IMR-90 (cell line): ENCODE measurements at regions not wholly inside any gene's neighbourhood (a gene's known extent, or its start where the extent isn't known, plus 50 kb on each side); places are given as distances from the start of the nearest gene placed in this dataset.

ENCODE experiments used
- CHD1 ChIP-seq: IDR thresholded peaks from 2 replicates; pipeline ENCODE4 v1.6.1; 2012; ENCODE audit warnings: low read depth, low read length, improper control_type of control experiment
- FOS ChIP-seq: fragments of 150-350 bp; IDR thresholded peaks from 2 replicates; pipeline ENCODE4 v1.6.1; 2016; ENCODE audit warnings: low read depth, low read length
- POLR2A ChIP-seq: IDR thresholded peaks from 2 replicates; pipeline ENCODE4 v1.6.1; 2012; ENCODE audit warnings: mild to moderate bottlenecking, low read depth, low read length
- TF ChIP-seq, protein P1 (sequence below): conservative IDR thresholded peaks from 2 replicates; pipeline ENCODE4 v1.5.1; 2012; ENCODE audit warnings: mild to moderate bottlenecking, low read depth, low read length, improper control_type of control experiment
- TF ChIP-seq, protein P2 (sequence below): fragments of 150-350 bp; IDR thresholded peaks from 2 replicates; pipeline ENCODE4 v1.6.1; 2016; ENCODE audit warnings: low read depth, mild to moderate bottlenecking, low read length, moderate library complexity, borderline replicate concordance

DNA sequence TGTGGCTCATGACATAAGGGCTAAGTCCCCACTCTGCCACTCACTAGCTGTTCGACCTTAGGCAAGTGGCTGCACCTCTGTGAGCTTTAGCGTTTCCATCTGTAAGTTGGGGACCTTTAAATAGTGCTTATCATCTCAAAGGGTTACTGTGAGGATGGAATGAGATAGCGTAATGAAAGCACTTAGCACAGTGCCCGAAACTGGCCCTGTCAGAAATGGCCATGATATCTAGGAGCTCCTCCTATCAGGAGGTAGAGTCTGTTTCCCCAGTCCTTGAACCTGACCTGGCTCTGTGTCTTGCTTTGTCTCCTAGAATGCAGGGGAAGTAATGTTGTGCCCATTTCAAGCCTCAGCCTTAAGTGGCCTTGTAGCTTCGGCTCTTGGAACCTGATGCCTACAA is 211.0 kb downstream of the RBM19 start:
- TF ChIP-seq, protein P1, sequence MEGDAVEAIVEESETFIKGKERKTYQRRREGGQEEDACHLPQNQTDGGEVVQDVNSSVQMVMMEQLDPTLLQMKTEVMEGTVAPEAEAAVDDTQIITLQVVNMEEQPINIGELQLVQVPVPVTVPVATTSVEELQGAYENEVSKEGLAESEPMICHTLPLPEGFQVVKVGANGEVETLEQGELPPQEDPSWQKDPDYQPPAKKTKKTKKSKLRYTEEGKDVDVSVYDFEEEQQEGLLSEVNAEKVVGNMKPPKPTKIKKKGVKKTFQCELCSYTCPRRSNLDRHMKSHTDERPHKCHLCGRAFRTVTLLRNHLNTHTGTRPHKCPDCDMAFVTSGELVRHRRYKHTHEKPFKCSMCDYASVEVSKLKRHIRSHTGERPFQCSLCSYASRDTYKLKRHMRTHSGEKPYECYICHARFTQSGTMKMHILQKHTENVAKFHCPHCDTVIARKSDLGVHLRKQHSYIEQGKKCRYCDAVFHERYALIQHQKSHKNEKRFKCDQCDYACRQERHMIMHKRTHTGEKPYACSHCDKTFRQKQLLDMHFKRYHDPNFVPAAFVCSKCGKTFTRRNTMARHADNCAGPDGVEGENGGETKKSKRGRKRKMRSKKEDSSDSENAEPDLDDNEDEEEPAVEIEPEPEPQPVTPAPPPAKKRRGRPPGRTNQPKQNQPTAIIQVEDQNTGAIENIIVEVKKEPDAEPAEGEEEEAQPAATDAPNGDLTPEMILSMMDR: no peak
- TF ChIP-seq, protein P2, sequence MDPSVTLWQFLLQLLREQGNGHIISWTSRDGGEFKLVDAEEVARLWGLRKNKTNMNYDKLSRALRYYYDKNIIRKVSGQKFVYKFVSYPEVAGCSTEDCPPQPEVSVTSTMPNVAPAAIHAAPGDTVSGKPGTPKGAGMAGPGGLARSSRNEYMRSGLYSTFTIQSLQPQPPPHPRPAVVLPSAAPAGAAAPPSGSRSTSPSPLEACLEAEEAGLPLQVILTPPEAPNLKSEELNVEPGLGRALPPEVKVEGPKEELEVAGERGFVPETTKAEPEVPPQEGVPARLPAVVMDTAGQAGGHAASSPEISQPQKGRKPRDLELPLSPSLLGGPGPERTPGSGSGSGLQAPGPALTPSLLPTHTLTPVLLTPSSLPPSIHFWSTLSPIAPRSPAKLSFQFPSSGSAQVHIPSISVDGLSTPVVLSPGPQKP: no peak
- no peak for TF ChIP-seq POLR2A
- no peak for TF ChIP-seq CHD1
- TF ChIP-seq FOS: no peak
